Activated naive CD8-positive, alpha-beta T cell treated with anti-CD3 and anti-CD28 coated beads for 36 hours (primary cell): ENCODE measurements at regions not wholly inside any gene's neighbourhood (a gene's known extent, or its start where the extent isn't known, plus 50 kb on each side); places are given as distances from the start of the nearest gene placed in this dataset.

Source experiments
- DNase-seq: peaks from one replicate; pipeline ENCODE4 v3.0.0; 2021
- H3K27ac Mint-ChIP-seq: one replicate; pipeline ENCODE4 v1.8.0; 2022; ENCODE audit warnings: mild to moderate bottlenecking, moderate library complexity, mixed read lengths
- H3K27me3 Mint-ChIP-seq: one replicate; pipeline ENCODE4 v1.8.0; 2022; ENCODE audit warnings: mild to moderate bottlenecking, mixed read lengths
- H3K36me3 Mint-ChIP-seq: one replicate; pipeline ENCODE4 v1.8.0; 2021; ENCODE audit warnings: mild to moderate bottlenecking, mixed read lengths
- H3K4me1 Mint-ChIP-seq: one replicate; pipeline ENCODE4 v1.8.0; 2021; ENCODE audit warnings: mixed read lengths
- H3K4me3 Mint-ChIP-seq: one replicate; pipeline ENCODE4 v1.8.0; 2022; ENCODE audit warnings: mild to moderate bottlenecking, moderate library complexity, mixed read lengths
- H3K9me3 Mint-ChIP-seq: one replicate; pipeline ENCODE4 v1.8.0; 2022; ENCODE audit warnings: mixed read lengths

DNA sequence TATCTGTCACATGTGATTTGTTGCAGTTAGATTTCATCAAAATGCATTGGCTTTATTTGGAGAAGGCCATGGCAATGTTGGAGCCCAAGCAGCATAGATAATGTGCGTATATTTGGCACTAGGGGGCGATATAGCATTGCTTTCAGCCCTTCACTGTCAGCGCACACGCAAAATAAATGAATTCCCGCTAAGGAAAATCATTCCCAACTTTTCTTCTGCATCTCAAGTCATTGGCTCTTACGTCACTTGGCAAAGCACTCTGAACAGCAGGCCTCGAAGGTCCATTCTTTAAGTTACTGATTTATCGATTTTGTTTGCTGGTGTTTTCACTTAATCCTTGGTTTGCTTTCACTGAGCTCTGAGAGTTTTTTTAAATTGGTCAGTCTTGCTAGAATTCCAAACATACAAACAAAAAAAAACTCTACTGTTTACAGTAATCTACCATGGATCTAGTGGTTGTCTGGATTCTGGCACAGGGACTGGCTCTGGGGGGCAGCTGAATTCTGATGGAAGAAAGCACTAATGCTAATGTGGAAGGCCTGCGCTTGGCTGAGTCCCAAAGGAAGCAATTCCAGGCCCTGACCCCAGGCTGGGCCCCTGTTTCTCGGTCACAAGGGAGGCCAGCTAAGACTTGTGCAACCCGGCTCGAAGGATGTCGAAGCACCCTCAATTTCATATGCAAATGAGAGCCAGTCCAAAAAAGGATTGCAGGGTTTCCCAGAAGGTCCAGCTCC, 97.7 kb upstream of the IPO5 start:
- no peaks in the 10 kb centered on the region for H3K36me3 Mint-ChIP-seq
- H3K27me3 Mint-ChIP-seq, result peaks cover 4% of the 10 kb centered on the region
- peaks cover 4% of the 10 kb centered on the region for H3K4me1 Mint-ChIP-seq
- DNase-seq, result no peak
- no peaks in the 10 kb centered on the region for H3K9me3 Mint-ChIP-seq
- no peak overlapping the region for H3K27ac Mint-ChIP-seq
- H3K4me3 Mint-ChIP-seq, result no peak overlapping the region

DNA sequence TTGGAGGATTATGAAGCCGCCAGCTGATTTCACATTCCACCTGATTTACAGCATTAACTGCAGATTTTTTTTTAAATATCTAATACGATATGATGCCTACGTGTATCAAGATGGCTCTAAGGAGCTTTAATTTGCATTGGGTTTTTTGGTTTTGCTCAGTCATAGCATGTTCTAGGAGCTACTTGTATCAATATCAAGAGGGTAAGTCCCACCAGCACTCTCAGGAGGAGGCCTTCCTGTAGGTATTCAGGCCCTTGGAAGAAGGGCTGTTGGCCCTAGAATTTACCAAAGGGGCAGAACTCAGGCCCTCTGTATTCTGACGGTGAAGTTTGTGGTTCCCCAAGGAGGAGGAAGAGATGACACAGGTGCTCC, 97.2 kb upstream of the IPO5 start:
- peaks cover 4% of the 10 kb centered on the region for H3K27me3 Mint-ChIP-seq
- no peak for DNase-seq
- H3K27ac Mint-ChIP-seq, result no peak overlapping the region
- H3K4me1 Mint-ChIP-seq, result peaks cover 4% of the 10 kb centered on the region
- no peaks in the 10 kb centered on the region for H3K36me3 Mint-ChIP-seq
- H3K4me3 Mint-ChIP-seq, result no peak overlapping the region
- no peaks in the 10 kb centered on the region for H3K9me3 Mint-ChIP-seq

DNA sequence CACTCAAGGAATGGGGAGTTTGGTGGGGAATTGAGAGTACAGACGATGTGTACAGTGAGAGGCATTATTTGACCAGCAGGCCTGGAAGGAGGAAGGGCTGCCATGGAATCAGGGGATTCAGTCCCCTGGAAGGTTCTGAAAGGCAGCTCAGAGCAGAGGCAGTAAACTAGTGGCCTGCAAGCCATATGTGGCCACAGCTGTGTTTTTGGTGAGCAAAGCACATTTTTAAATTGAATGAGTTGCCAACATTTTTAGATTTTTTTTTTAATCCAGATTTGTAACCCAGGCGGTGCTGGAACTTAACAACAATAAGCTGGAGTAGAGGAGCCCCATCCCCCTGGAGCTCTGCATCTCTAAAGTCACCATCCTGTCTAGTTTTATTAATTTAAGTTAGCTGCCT, 95.3 kb upstream of the IPO5 start:
- no peak overlapping the region for H3K27ac Mint-ChIP-seq
- peaks cover 4% of the 10 kb centered on the region for H3K4me1 Mint-ChIP-seq
- H3K9me3 Mint-ChIP-seq, result peaks cover 2% of the 10 kb centered on the region
- DNase-seq, result no peak
- H3K27me3 Mint-ChIP-seq, result no peaks in the 10 kb centered on the region
- no peaks in the 10 kb centered on the region for H3K36me3 Mint-ChIP-seq
- no peak overlapping the region for H3K4me3 Mint-ChIP-seq

DNA sequence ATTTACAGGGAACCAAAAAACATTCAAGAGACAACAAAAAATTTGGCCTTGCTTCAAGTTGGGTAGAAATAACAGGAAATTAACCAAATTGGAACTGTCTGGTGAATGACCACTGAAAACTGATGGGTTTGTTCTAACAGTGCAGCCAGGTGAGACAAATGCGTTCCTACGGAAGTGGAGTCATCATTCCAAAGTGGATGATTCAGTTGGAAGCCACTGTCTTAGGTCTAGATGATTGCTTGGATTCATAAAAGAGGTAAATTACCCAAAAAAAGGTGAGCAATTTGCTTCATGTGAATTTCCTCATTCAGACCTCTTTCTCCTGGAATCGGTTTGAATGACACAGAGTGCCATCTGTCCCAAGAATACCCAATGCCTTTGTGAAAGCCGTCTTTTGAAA, 87.1 kb upstream of the IPO5 start:
- no peak for DNase-seq
- Mint-ChIP-seq H3K9me3 (peaks cover 2% of the 10 kb centered on the region), H3K4me1 (no peaks in the 10 kb centered on the region), H3K4me3 (no peak overlapping the region), H3K36me3 (no peaks in the 10 kb centered on the region), H3K27ac (no peak overlapping the region), H3K27me3 (peaks cover 3% of the 10 kb centered on the region)

DNA sequence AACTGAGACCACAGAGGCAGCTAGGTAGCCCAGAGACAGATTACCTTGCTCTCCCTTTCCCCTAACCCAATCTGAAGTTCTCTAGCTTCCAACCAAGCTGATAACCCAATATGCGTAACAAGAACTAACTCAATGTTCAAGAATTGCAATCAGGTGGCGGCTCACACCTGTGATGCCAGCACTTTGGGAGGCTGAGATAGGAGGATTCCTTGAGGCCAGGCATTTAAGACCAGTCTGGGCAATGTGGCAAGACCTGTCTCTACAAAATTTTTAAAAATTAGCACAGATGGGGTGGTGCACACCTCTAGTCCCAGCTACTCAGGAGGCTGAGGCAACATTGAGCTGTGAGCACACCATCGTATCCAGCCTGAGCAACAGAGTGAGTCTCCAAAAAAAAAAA, 86.7 kb upstream of the IPO5 start:
- Mint-ChIP-seq H3K4me1 (no peaks in the 10 kb centered on the region), H3K4me3 (no peak overlapping the region), H3K27me3 (peaks cover 3% of the 10 kb centered on the region)

DNA sequence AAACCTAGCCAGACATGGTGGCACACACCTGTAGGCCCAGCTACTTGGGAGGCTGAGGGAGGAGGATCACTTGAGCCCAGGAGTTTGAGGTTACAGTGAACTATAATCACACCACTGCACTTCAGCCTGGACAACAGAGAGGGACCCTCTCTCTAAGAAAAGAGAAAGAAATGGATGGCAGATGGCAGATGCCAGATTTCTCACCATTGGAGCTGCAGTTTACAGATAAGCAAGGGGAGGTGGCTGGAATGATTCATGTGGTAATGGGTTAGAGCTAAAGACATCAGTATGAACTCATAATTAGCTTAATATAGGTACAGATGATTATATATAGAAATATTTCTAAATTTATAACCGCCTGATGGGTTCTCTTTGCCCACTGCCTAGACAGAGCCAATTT, 80.1 kb upstream of the IPO5 start:
- no peak overlapping the region for H3K27ac Mint-ChIP-seq
- H3K27me3 Mint-ChIP-seq, result peaks cover 11% of the 10 kb centered on the region
- no peaks in the 10 kb centered on the region for H3K4me1 Mint-ChIP-seq
- no peak for DNase-seq
- no peaks in the 10 kb centered on the region for H3K36me3 Mint-ChIP-seq
- no peaks in the 10 kb centered on the region for H3K9me3 Mint-ChIP-seq
- no peak overlapping the region for H3K4me3 Mint-ChIP-seq

More for the DNA sequence above, 86.7 kb upstream of the IPO5 start:
- Mint-ChIP-seq H3K9me3 (peaks cover 2% of the 10 kb centered on the region), H3K27ac (no peak overlapping the region), H3K36me3 (no peaks in the 10 kb centered on the region)
- no peak for DNase-seq

DNA sequence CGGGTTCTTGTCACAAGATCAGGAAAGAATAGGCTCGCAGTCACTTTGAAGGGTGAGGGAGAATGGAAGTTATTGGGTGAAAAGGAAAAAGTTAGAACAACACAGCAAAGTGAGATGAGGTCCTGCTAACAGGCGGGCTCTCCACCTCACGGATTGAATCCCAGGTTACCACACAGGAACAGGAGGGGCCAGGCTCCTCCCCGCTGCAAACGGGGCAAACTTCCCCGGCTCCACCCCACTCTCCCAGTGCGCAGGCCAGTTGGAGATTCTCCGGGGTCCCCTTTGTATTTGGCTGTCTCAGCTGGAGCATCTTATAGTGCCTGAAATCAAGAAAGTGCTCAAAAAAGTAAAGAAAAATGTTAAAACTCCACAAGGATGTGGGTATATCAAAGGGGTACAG, 78.3 kb upstream of the IPO5 start:
- Mint-ChIP-seq H3K27me3 (peaks cover 11% of the 10 kb centered on the region), H3K4me3 (no peak overlapping the region), H3K27ac (no peak overlapping the region), H3K4me1 (no peaks in the 10 kb centered on the region), H3K36me3 (no peaks in the 10 kb centered on the region), H3K9me3 (no peaks in the 10 kb centered on the region)
- DNase-seq, result no peak

DNA sequence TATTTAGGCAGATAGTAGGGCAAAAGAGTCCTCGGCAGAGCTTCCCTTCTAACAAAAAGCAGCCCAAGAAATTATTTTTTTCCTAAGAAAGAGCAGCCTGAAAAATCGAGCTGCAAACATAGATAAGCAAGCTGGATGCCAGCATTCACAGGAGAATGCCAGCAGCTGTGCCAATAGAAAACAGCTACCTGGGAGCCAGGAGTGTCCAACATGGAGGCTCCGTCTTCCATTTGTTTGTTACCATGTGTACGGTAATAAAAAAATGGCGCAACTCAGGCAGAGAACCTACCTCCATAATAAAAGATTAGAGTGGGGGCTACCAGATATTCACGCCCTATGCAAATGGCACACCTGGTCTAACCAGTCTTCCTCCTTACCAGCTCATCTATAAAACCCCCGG, 77.6 kb upstream of the IPO5 start:
- no peak for DNase-seq
- Mint-ChIP-seq H3K4me3 (no peak overlapping the region), H3K27me3 (peaks cover 14% of the 10 kb centered on the region), H3K4me1 (no peaks in the 10 kb centered on the region), H3K27ac (no peak overlapping the region), H3K9me3 (no peaks in the 10 kb centered on the region), H3K36me3 (no peaks in the 10 kb centered on the region)

DNA sequence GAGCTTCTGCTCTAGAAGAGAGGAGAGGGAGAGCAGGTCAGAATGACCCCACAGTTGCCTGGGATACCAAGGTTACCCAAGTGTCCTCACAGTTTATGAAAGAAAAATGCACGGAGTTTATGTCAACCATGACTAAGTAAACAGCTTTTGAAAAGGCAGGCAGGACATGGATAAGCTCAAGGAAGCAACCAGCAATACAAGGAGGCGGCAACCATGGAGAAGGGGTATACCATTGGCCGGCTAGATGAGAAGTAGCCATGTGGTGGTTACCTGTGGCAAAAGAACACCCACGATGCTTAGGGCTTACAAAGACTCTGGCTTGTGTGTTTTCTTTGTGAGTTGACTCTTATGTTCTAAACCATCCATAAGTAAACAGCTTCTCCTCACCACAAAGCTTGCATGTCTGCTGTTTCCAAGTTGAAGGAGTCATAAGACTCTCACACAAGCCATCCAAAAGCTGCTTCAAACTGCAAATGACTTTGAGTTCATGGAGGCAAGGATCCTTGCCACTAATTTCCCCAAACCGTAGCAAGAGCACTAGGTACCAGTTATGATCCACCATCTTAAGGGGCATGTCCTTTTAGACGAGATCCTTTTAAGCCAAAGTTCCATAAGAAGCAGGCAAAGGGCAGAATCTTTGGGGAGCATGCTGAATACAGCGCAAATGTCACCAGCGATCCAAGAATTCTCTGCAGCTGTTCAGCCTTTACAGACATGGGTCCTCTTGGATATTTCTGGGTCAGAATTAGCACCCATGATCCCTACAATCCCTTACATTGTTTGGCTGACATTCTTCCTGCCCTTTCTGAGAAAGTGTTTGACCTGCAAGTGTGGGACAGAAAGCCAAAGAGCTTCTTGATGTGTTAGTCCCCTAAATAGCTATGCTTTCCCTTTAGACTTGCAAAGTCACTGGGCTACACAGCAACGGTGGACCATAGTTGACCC, 74.8 kb upstream of the IPO5 start:
- Mint-ChIP-seq H3K4me3 (no peak overlapping the region), H3K27ac (no peak overlapping the region), H3K9me3 (no peaks in the 10 kb centered on the region), H3K27me3 (peaks cover 20% of the 10 kb centered on the region), H3K4me1 (no peaks in the 10 kb centered on the region), H3K36me3 (no peaks in the 10 kb centered on the region)
- no peak for DNase-seq

DNA sequence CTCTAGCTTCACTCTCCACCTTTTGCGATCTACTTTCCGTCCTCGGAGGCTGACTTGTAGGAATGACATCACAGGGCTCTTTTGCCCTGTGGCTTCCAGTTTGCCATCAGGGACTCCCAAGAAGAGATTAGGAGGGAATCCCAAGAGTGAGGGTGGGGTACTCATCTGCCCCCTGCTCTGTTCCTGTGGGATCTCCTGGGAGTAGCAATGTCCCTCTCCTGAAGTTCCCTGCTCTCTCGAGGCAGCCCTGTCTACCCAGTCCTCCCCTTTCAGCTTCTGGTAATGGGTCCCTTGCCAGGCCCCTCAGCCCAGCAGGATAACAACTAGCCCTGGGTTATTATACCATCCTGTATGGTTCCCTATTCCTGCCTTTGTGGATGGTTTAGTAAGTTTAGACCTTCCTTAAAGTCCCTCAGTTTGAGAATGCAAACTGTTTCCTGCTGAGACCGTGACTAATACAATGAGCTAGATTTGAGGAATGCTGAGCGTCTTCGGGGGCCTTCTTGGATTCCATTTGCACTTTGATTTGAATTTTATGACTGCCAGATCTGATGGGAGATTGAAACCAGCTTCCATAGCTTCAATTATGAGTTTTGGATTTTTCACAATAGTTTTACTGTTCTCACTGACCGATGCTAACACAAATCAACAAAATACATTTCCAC, 73.7 kb upstream of the IPO5 start:
- no peaks in the 10 kb centered on the region for H3K4me1 Mint-ChIP-seq
- H3K36me3 Mint-ChIP-seq, result no peaks in the 10 kb centered on the region
- DNase-seq, result no peak
- no peak overlapping the region for H3K27ac Mint-ChIP-seq
- H3K9me3 Mint-ChIP-seq, result no peaks in the 10 kb centered on the region
- no peak overlapping the region for H3K4me3 Mint-ChIP-seq
- H3K27me3 Mint-ChIP-seq, result peaks cover 23% of the 10 kb centered on the region

DNA sequence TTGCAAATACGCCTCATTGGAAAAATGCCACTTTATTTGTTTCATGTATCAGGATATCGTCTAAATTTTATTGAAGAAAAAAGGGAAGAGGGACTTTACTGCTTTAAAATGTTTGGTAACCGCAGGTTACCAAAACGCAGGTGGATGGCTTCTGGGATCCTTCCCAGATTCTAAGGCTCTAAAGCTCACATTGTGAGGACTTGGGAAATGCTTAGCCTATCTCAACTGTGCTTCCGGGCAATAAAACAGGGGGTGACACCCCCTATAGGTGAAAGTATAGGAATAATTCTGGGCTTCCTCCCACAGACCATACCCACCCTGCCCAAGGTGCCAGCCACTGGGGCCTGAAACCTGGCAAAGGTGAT, 73.2 kb upstream of the IPO5 start:
- Mint-ChIP-seq H3K4me1 (no peaks in the 10 kb centered on the region), H3K27ac (no peak overlapping the region), H3K36me3 (no peaks in the 10 kb centered on the region), H3K4me3 (no peak overlapping the region), H3K9me3 (no peaks in the 10 kb centered on the region), H3K27me3 (peaks cover 23% of the 10 kb centered on the region)
- DNase-seq, result no peak

DNA sequence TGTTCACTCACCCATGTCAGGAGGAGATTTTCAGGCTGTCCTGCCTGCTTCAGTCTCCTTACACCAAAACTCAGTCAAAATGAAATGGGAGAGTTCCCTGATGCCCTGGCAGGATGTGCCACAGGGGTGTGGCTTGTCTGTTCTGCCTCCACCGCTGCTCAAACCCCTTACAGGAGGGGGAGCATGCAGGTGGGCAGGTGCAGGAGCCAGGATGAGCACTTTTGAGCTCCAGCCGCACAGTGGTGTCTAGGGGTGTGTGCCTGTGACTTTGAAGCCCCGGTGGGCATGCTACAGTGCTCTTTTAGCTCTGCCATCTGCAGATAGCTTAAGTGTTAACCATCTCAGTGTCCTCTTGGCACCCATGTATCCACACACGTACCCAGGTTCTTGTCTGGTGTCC, 71.9 kb upstream of the IPO5 start:
- no peak for DNase-seq
- H3K36me3 Mint-ChIP-seq, result no peaks in the 10 kb centered on the region
- no peaks in the 10 kb centered on the region for H3K4me1 Mint-ChIP-seq
- no peak overlapping the region for H3K4me3 Mint-ChIP-seq
- H3K27me3 Mint-ChIP-seq, result peaks cover 26% of the 10 kb centered on the region
- no peaks in the 10 kb centered on the region for H3K9me3 Mint-ChIP-seq
- H3K27ac Mint-ChIP-seq, result no peak overlapping the region

DNA sequence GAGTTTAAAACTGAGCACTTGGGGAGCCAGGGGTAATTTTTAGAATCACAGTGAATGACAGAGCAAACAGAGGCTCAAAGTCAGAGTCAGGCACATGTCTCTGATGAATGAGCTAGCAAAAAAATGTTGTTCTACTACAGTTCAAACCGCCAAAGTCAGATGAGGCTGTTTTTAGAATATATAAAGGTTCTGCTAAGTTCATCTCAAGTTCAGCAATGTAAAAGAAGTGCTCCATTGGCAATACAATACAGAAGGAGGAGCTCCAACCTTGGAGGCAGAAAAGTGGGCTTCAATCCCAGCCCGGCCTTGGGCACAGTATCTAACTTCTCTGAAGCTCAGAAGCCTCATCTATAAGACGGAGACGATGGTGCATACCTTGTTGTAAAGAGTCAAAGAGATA, 70.1 kb upstream of the IPO5 start:
- DNase-seq, result no peak
- H3K4me1 Mint-ChIP-seq, result no peaks in the 10 kb centered on the region
- H3K36me3 Mint-ChIP-seq, result no peaks in the 10 kb centered on the region
- peaks cover 26% of the 10 kb centered on the region for H3K27me3 Mint-ChIP-seq
- H3K4me3 Mint-ChIP-seq, result no peak overlapping the region
- H3K9me3 Mint-ChIP-seq, result no peaks in the 10 kb centered on the region
- no peak overlapping the region for H3K27ac Mint-ChIP-seq

DNA sequence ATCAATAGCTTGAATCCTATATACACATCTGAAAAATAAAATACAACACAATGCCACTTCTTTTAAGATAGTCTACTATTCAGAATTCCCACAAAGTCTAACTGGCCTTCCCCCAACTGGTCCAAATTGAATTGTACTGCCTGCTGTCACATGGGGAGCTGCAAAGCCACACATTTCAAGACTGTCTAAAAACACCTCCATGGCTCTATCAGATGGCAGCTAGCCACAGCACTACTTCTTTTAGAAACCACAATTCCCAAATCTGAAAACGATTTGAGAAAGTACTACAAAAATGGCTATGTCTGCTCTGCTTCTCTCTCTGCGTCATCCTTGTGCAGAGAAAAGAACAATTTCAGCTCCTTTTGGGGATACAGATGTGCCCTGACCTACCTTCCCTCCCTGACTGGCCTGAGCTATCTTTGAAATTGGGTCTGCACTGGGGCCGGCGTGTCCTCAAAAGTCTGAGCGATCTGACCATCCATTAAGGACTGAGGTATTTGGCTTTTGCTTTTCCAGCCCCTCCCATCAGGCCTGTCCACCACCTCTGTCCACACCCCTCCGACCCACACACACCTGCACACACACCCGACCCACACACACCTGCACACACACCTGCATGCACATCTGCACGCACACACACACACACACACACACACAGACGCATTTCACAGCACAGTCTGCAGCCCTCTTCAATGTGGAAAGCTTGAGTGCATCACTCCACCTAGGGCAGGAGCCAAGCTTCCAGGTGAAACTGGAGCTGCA, 68.6 kb upstream of the IPO5 start:
- DNase-seq, result no peak
- H3K27me3 Mint-ChIP-seq, result peaks cover 26% of the 10 kb centered on the region
- no peak overlapping the region for H3K27ac Mint-ChIP-seq
- H3K4me1 Mint-ChIP-seq, result no peaks in the 10 kb centered on the region
- H3K9me3 Mint-ChIP-seq, result no peaks in the 10 kb centered on the region
- H3K4me3 Mint-ChIP-seq, result no peak overlapping the region
- H3K36me3 Mint-ChIP-seq, result no peaks in the 10 kb centered on the region

DNA sequence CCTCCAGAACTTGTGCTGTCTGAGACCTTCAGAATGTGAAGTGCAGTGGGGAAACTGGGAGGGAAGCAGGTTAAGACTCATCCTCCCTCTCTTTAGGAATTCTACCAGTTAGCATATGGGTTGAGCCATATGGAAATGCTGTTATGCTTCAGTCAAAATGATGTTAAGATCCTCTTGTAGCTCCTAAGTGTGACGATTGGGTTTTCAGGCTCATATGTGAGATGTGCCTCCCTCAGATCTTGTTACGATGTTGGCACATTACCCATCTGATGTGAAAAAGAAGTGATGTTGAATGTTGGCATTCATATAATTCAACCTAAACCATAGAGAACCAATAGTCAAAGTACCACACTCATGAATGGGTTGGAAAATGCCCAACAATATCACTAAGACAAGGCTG, 67.8 kb upstream of the IPO5 start:
- no peak for DNase-seq
- Mint-ChIP-seq H3K36me3 (no peaks in the 10 kb centered on the region), H3K4me1 (no peaks in the 10 kb centered on the region), H3K27me3 (peaks cover 26% of the 10 kb centered on the region), H3K4me3 (no peak overlapping the region), H3K9me3 (no peaks in the 10 kb centered on the region), H3K27ac (no peak overlapping the region)
